HG03039 (cell line): ENCODE measurements at regions not wholly inside any gene's neighbourhood (a gene's known extent, or its start where the extent isn't known, plus 50 kb on each side); places are given as distances from the start of the nearest gene placed in this dataset.
A peak's percentile ranks its signal among the peaks of the same experiment; 100 is the strongest.
"Not testable (repeated sequence)": the region's sequence is repeated elsewhere in the genome, so short reads cannot be mapped to it uniquely, and the experiment has no call there.

Source experiments
- ATAC-seq: cut with Tn5 transposase; IDR thresholded peaks from one replicate; pipeline ENCODE4 v1.9.1; 2021; ENCODE audit warnings: mild to moderate bottlenecking, moderate library complexity; ENCODE audit not compliant: unreplicated experiment

GRCh38 chr1:187936667-187937066 lies 1107.9 kb downstream of the PLA2G4A start:
- no peak for ATAC-seq

GRCh38 chr1:187938092-187938491 lies 1109.3 kb downstream of the PLA2G4A start:
- no peak for ATAC-seq

- ATAC-seq: no peak
Measured at GRCh38 chr1:187942986-187943385, 1114.2 kb downstream of the PLA2G4A start.

- ATAC-seq: no peak
Measured at GRCh38 chr1:187943606-187944403, 1115.1 kb downstream of the PLA2G4A start.

GRCh38 chr1:187946661-187947060 lies 1117.9 kb downstream of the PLA2G4A start:
- not testable (repeated sequence) for ATAC-seq

- no peak for ATAC-seq
Measured at GRCh38 chr1:187947359-187947758, 1118.6 kb downstream of the PLA2G4A start.

GRCh38 chr1:187948170-187948794 lies 1119.5 kb downstream of the PLA2G4A start:
- ATAC-seq: no peak

GRCh38 chr1:187949567-187949966 lies 1120.8 kb downstream of the PLA2G4A start:
- ATAC-seq: no peak

GRCh38 chr1:187951817-187952216 lies 1123.1 kb downstream of the PLA2G4A start:
- ATAC-seq: no peak

- no peak for ATAC-seq
Measured at GRCh38 chr1:187952446-187952845, 1123.7 kb downstream of the PLA2G4A start.

GRCh38 chr1:187956975-187957374 lies 1128.2 kb downstream of the PLA2G4A start:
- no peak for ATAC-seq

GRCh38 chr1:187958207-187958606 lies 1129.5 kb downstream of the PLA2G4A start:
- no peak for ATAC-seq

- no peak for ATAC-seq
Measured at GRCh38 chr1:187959062-187959461, 1130.3 kb downstream of the PLA2G4A start.

- ATAC-seq: no peak
Measured at GRCh38 chr1:187960125-187960638, 1131.4 kb downstream of the PLA2G4A start.

- no peak for ATAC-seq
Measured at GRCh38 chr1:187961895-187962294, 1133.1 kb downstream of the PLA2G4A start.

- no peak for ATAC-seq
Measured at GRCh38 chr1:187971851-187972250, 1143.1 kb downstream of the PLA2G4A start.

- ATAC-seq: no peak
Measured at GRCh38 chr1:187977298-187977697, 1148.5 kb downstream of the PLA2G4A start.

- peak; percentile 37 for ATAC-seq
Measured at GRCh38 chr1:187985145-187985896, 1156.6 kb downstream of the PLA2G4A start.

- peak; percentile 68 for ATAC-seq
Measured at GRCh38 chr1:187985897-187986654, 1157.3 kb downstream of the PLA2G4A start.

GRCh38 chr1:187987236-187987776 lies 1158.6 kb downstream of the PLA2G4A start:
- ATAC-seq: no peak
